ENCODE measurements at regions not wholly inside any gene's neighbourhood (a gene's known extent, or its start where the extent isn't known, plus 50 kb on each side); places are given as distances from the start of the nearest gene placed in this dataset.

DNA sequence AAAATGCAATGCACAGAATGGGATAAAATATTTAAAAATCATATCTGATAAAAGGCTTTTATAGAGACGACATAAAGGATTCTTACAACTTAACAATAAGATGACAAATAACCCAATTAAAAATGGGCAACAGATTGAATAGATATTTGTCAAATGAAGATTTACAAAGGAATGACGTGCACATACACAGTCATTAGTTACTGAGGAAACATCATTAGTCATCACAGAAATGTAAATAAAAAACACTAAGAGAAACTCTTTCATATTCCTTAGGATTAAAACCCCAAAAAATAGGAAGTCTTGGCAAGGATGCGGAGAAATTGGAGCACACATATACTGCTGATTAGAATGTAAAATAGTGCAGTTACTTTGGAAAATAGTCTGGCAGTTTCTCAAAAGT lies 1886.0 kb upstream of the CDH6 start:
- Histone ChIP-seq H3K27ac (ENCODE audit: low read depth, low read length) (no peak overlapping the region), H3K4me3 (ENCODE audit: low read length in 3 of 3) (no peak overlapping the region), H3K36me3 (ENCODE audit: control insufficient read depth in 3 of 3, insufficient read depth in 3 of 3, low read length in 3 of 3) (no peaks in the 10 kb centered on the region), H3K9ac (ENCODE audit: low read depth in 1 of 3, low read length in 3 of 3) (no peak overlapping the region), H3K4me1 (ENCODE audit: control insufficient read depth in 3 of 3, insufficient read depth in 3 of 3, low read length in 3 of 3) (no peaks in the 10 kb centered on the region), H3K27me3 (ENCODE audit: control insufficient read depth in 3 of 3, insufficient read depth in 3 of 3, low read length in 3 of 3) (no peaks in the 10 kb centered on the region), H3K9me3 (ENCODE audit: control insufficient read depth in 3 of 3, low read length in 3 of 3) (no peaks in the 10 kb centered on the region)

- no peak overlapping the region for H3K9ac ChIP-seq (ENCODE audit: low read depth in 1 of 3, low read length in 3 of 3)
These were observed 1888.9 kb upstream of the CDH6 start for GRCh38 chr5:29304545-29304944.

DNA sequence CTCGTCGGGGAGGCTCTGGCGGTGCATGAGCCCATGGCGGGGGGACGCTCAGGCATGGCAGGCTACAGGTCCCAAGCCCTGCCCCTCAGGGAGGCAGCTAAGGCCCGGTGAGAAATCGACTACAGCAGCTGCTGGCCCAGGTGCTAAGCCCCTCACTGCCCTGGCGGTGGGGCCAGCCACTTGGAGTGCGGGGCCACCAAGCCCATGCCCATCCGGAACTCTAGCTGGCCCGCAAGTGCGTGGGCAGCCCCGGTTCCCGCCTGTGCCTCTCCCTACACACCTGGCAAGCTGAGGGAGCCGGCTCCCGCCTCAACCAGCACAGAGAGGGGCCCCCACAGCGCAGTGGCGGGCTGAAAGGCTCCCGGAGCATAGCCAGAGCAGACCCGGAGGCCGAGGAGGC lies 1896.9 kb upstream of the CDH6 start:
- H3K9ac ChIP-seq (ENCODE audit: low read depth in 1 of 3, low read length in 3 of 3), result no peak overlapping the region
- no peaks in the 10 kb centered on the region for H3K27me3 ChIP-seq (ENCODE audit: control insufficient read depth in 3 of 3, insufficient read depth in 3 of 3, low read length in 3 of 3)
- no peak overlapping the region for H3K4me3 ChIP-seq (ENCODE audit: low read length in 3 of 3)
- H3K4me1 ChIP-seq (ENCODE audit: control insufficient read depth in 3 of 3, insufficient read depth in 3 of 3, low read length in 3 of 3), result no peaks in the 10 kb centered on the region
- H3K9me3 ChIP-seq (ENCODE audit: control insufficient read depth in 3 of 3, low read length in 3 of 3), result no peaks in the 10 kb centered on the region
- H3K36me3 ChIP-seq (ENCODE audit: control insufficient read depth in 3 of 3, insufficient read depth in 3 of 3, low read length in 3 of 3), result no peaks in the 10 kb centered on the region
- no peak overlapping the region for H3K27ac ChIP-seq (ENCODE audit: low read depth, low read length)

More at GRCh38 chr5:29304545-29304944, 1888.9 kb upstream of the CDH6 start:
- Histone ChIP-seq H3K36me3 (ENCODE audit: control insufficient read depth in 3 of 3, insufficient read depth in 3 of 3, low read length in 3 of 3) (no peaks in the 10 kb centered on the region), H3K4me1 (ENCODE audit: control insufficient read depth in 3 of 3, insufficient read depth in 3 of 3, low read length in 3 of 3) (no peaks in the 10 kb centered on the region), H3K27ac (ENCODE audit: low read depth, low read length) (no peak overlapping the region), H3K9me3 (ENCODE audit: control insufficient read depth in 3 of 3, low read length in 3 of 3) (no peaks in the 10 kb centered on the region), H3K4me3 (ENCODE audit: low read length in 3 of 3) (no peak overlapping the region), H3K27me3 (ENCODE audit: control insufficient read depth in 3 of 3, insufficient read depth in 3 of 3, low read length in 3 of 3) (no peaks in the 10 kb centered on the region)

DNA sequence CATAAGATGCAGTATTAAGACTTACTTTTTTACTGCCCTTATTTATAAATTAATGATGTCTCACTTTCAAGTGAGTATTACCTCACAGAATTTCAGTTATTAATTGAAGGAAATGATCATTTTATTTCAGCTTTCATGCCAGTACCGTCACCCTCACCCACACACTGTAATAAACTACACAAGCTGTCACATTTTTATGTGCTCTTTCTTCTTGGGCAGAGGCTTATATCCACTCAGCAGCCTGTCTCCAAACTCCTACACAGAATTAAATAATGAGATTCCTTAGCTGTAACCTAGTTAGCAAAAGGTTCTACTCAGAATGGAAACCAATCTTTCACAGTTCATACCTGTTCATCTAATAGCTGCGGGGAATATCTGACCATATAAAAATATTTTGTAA lies 1915.8 kb upstream of the CDH6 start:
- Histone ChIP-seq H3K27ac (ENCODE audit: low read depth, low read length) (no peak overlapping the region), H3K4me1 (ENCODE audit: control insufficient read depth in 3 of 3, insufficient read depth in 3 of 3, low read length in 3 of 3) (no peaks in the 10 kb centered on the region), H3K9me3 (ENCODE audit: control insufficient read depth in 3 of 3, low read length in 3 of 3) (no peaks in the 10 kb centered on the region), H3K4me3 (ENCODE audit: low read length in 3 of 3) (no peak overlapping the region), H3K36me3 (ENCODE audit: control insufficient read depth in 3 of 3, insufficient read depth in 3 of 3, low read length in 3 of 3) (no peaks in the 10 kb centered on the region), H3K9ac (ENCODE audit: low read depth in 1 of 3, low read length in 3 of 3) (no peak overlapping the region), H3K27me3 (ENCODE audit: control insufficient read depth in 3 of 3, insufficient read depth in 3 of 3, low read length in 3 of 3) (no peaks in the 10 kb centered on the region)

DNA sequence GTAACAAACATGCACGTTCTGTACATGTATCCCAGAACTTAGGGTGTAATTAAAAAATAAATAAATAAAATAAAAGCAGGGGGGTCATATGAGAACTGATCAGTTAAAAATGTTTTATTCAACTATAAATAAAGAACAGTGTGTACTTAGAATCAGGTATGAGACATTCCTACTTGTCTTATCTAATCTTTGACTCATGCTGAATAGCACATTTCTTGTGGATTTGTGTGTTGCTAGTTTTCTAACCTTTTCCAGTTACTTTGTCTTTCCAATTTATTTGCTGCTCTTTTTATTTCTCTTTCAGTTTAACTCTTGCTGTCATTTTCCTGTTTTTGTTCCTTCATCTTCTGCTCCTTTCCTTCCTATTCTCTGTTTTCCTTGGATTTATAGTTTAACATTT lies 1917.1 kb upstream of the CDH6 start:
- Histone ChIP-seq H3K9ac (ENCODE audit: low read depth in 1 of 3, low read length in 3 of 3) (no peak overlapping the region), H3K4me3 (ENCODE audit: low read length in 3 of 3) (no peak overlapping the region), H3K4me1 (ENCODE audit: control insufficient read depth in 3 of 3, insufficient read depth in 3 of 3, low read length in 3 of 3) (no peaks in the 10 kb centered on the region), H3K27me3 (ENCODE audit: control insufficient read depth in 3 of 3, insufficient read depth in 3 of 3, low read length in 3 of 3) (no peaks in the 10 kb centered on the region), H3K27ac (ENCODE audit: low read depth, low read length) (no peak overlapping the region), H3K36me3 (ENCODE audit: control insufficient read depth in 3 of 3, insufficient read depth in 3 of 3, low read length in 3 of 3) (no peaks in the 10 kb centered on the region), H3K9me3 (ENCODE audit: control insufficient read depth in 3 of 3, low read length in 3 of 3) (no peaks in the 10 kb centered on the region)

DNA sequence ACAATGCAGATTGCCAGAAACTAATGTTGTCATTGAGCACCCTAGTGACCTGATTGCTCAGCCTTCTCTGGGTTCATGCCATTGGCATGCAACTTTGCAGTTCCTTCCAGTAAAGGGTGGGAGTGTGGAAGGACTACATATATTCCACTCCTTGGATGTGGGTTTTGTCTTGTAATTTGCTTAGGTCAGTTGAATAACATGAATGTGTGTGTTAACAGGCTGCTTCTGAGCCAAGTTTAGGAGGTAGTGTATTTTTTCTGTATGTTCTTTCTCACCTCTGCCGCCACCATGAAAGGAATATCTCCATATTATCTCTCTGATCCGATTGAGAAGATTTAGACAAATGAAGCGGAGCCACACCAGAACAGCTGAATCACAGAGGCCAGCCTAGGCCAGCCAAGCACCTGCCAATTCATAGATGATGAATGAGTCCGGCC lies 1929.6 kb upstream of the CDH6 start:
- Histone ChIP-seq H3K27me3 (ENCODE audit: control insufficient read depth in 3 of 3, insufficient read depth in 3 of 3, low read length in 3 of 3) (no peaks in the 10 kb centered on the region), H3K36me3 (ENCODE audit: control insufficient read depth in 3 of 3, insufficient read depth in 3 of 3, low read length in 3 of 3) (no peaks in the 10 kb centered on the region), H3K9me3 (ENCODE audit: control insufficient read depth in 3 of 3, low read length in 3 of 3) (no peaks in the 10 kb centered on the region), H3K4me3 (ENCODE audit: low read length in 3 of 3) (no peak overlapping the region), H3K27ac (ENCODE audit: low read depth, low read length) (no peak overlapping the region), H3K4me1 (ENCODE audit: control insufficient read depth in 3 of 3, insufficient read depth in 3 of 3, low read length in 3 of 3) (no peaks in the 10 kb centered on the region), H3K9ac (ENCODE audit: low read depth in 1 of 3, low read length in 3 of 3) (no peak overlapping the region)

GRCh38 chr5:29262339-29263123 lies 1931.0 kb upstream of the CDH6 start:
- Histone ChIP-seq H3K27me3 (ENCODE audit: control insufficient read depth in 3 of 3, insufficient read depth in 3 of 3, low read length in 3 of 3) (no peaks in the 10 kb centered on the region), H3K9me3 (ENCODE audit: control insufficient read depth in 3 of 3, low read length in 3 of 3) (no peaks in the 10 kb centered on the region), H3K27ac (ENCODE audit: low read depth, low read length) (no peak overlapping the region), H3K9ac (ENCODE audit: low read depth in 1 of 3, low read length in 3 of 3) (no peak overlapping the region), H3K36me3 (ENCODE audit: control insufficient read depth in 3 of 3, insufficient read depth in 3 of 3, low read length in 3 of 3) (no peaks in the 10 kb centered on the region), H3K4me1 (ENCODE audit: control insufficient read depth in 3 of 3, insufficient read depth in 3 of 3, low read length in 3 of 3) (no peaks in the 10 kb centered on the region), H3K4me3 (ENCODE audit: low read length in 3 of 3) (no peak overlapping the region)

GRCh38 chr5:29261213-29261612 lies 1932.3 kb upstream of the CDH6 start:
- Histone ChIP-seq H3K4me1 (ENCODE audit: control insufficient read depth in 3 of 3, insufficient read depth in 3 of 3, low read length in 3 of 3) (no peaks in the 10 kb centered on the region), H3K36me3 (ENCODE audit: control insufficient read depth in 3 of 3, insufficient read depth in 3 of 3, low read length in 3 of 3) (no peaks in the 10 kb centered on the region), H3K9ac (ENCODE audit: low read depth in 1 of 3, low read length in 3 of 3) (no peak overlapping the region), H3K27me3 (ENCODE audit: control insufficient read depth in 3 of 3, insufficient read depth in 3 of 3, low read length in 3 of 3) (no peaks in the 10 kb centered on the region), H3K4me3 (ENCODE audit: low read length in 3 of 3) (no peak overlapping the region), H3K27ac (ENCODE audit: low read depth, low read length) (no peak overlapping the region), H3K9me3 (ENCODE audit: control insufficient read depth in 3 of 3, low read length in 3 of 3) (no peaks in the 10 kb centered on the region)

DNA sequence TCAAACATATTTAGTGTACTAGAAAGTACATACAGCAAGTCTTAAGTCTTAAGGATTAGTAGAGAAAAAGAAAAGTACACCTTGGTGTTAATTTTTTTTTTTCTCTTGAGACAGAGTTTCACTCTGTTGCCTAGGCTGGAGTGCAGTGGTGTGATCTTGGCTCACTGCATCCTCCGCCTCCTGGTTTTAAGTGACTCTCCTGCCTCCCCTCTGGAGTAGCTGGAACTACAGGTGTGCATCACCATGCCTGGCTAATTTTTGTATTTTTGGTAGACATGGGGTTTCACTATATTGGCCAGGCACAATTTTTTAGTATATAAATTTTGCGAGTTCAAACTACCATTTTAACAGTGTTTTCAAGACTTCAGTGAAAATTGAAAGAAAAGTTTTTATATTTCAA lies 1941.1 kb upstream of the CDH6 start:
- H3K9ac ChIP-seq (ENCODE audit: low read depth in 1 of 3, low read length in 3 of 3), result no peak overlapping the region
- no peak overlapping the region for H3K27ac ChIP-seq (ENCODE audit: low read depth, low read length)
- no peaks in the 10 kb centered on the region for H3K4me1 ChIP-seq (ENCODE audit: control insufficient read depth in 3 of 3, insufficient read depth in 3 of 3, low read length in 3 of 3)
- H3K4me3 ChIP-seq (ENCODE audit: low read length in 3 of 3), result no peak overlapping the region
- no peaks in the 10 kb centered on the region for H3K36me3 ChIP-seq (ENCODE audit: control insufficient read depth in 3 of 3, insufficient read depth in 3 of 3, low read length in 3 of 3)
- no peaks in the 10 kb centered on the region for H3K9me3 ChIP-seq (ENCODE audit: control insufficient read depth in 3 of 3, low read length in 3 of 3)
- no peaks in the 10 kb centered on the region for H3K27me3 ChIP-seq (ENCODE audit: control insufficient read depth in 3 of 3, insufficient read depth in 3 of 3, low read length in 3 of 3)

GRCh38 chr5:29247346-29248028 lies 1946.0 kb upstream of the CDH6 start:
- Histone ChIP-seq H3K27ac (ENCODE audit: low read depth, low read length) (no peak overlapping the region), H3K36me3 (ENCODE audit: control insufficient read depth in 3 of 3, insufficient read depth in 3 of 3, low read length in 3 of 3) (no peaks in the 10 kb centered on the region), H3K9ac (ENCODE audit: low read depth in 1 of 3, low read length in 3 of 3) (no peak overlapping the region), H3K4me3 (ENCODE audit: low read length in 3 of 3) (no peak overlapping the region), H3K4me1 (ENCODE audit: control insufficient read depth in 3 of 3, insufficient read depth in 3 of 3, low read length in 3 of 3) (no peaks in the 10 kb centered on the region), H3K9me3 (ENCODE audit: control insufficient read depth in 3 of 3, low read length in 3 of 3) (no peaks in the 10 kb centered on the region), H3K27me3 (ENCODE audit: control insufficient read depth in 3 of 3, insufficient read depth in 3 of 3, low read length in 3 of 3) (no peaks in the 10 kb centered on the region)

Data from skeletal muscle tissue (tissue), 3 donors.